G401.6 (cell line): ENCODE measurements at regions not wholly inside any gene's neighbourhood (a gene's known extent, or its start where the extent isn't known, plus 50 kb on each side); places are given as distances from the start of the nearest gene placed in this dataset.
"Not testable (repeated sequence)": the region's sequence is repeated elsewhere in the genome, so short reads cannot be mapped to it uniquely, and the experiment has no call there.

ENCODE experiments used
- FAIRE-seq: peaks from 2 replicates; lab custom pipeline; 2012; peaks lifted over from hg19 to GRCh38; lab: Jason Lieb, UNC

DNA sequence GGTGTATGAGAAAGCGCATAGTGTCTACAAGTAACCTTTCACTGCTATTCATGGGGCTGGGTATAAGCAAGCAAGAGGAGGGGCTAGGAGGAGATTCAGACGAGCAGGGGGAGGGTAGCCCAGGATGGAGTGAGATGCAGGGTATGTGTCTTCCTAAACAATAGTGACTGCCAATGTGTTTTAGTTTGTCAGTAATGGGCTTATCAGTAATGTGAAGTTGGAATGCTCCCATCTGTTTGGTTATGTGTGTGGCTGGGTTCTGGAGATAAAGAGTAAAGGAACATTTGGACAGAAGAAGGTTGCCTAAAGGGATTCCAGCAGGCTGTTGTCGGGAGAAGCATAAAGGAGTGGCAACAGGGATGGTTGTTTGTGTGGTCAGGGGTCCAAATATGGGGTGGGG, 62.7 kb upstream of the EZR start:
- not testable (repeated sequence) for FAIRE-seq

DNA sequence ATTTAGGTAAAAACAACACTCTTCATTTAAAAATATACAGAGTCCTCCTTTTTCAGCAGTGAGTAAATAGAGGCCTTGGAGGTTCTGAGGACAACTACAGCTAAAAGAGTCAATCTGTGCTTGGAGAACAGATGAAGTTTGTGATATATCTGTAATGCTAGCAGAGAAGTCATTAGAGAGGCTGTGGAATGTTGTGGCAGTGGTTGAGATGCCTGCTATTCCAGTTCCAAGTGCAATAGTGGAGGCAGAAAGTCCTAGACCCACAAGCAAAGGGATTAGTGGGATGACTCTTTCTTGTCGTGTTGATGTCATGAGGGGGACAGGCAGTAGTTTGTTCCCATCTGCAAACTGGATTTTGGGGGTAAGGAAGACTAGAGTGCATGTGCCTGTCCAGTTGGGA, 62.1 kb upstream of the EZR start:
- FAIRE-seq = not testable (repeated sequence)

GRCh38 chr6:158879180-158879579, 60.0 kb upstream of the EZR start:
- FAIRE-seq = no peak

DNA sequence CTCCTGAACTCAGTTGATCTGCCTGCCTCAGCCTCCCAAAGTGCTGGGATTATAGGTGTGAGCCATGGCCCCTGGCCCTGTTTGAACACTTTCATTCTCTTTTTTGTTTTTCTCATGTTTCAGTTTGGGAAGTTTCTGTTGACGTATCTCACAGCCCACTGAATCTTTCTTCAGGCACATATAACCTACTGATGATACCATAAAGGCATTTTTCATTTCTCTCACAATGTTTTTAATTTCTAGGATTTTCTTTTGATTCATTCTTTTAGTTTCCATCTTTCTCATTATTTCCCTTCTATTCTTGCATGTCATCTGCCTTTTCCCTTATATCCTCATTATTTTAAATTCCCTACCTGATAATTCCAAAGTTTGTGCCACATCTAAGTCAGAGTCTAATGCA, 58.5 kb upstream of the EZR start:
- no peak for FAIRE-seq

DNA sequence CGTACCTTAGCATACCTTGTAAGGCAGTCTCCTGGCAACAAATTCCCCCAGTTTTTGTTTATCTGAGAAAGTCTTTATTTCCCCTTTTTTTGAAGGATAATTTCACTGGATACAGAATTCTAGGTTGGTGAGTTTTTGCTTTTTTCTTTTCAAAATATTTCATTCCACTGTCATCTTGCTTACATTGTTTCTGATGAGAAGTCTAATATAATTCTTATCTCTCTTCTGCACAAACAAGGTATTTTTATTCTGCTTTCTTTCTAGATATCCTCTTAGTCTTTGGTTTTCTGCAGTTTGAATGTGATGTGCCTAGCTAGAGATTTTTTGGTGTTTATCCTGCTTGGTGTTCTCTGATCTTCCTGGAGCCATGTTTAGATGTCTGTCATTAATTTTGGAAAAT, 57.7 kb upstream of the EZR start:
- FAIRE-seq = no peak

DNA sequence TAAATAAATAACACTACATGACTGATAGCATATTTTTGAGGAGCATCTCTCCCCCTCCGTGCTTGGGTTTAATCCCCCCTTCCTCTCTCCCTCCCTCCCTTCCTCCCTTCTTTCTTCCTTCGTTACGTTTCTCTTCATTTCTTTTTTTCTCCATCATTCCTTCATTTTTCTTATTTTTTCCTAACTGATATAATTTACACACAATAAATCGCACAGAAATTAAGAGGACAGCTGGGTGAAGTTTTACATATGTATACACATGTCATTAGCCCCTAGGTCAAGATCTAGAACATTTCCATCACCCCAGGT, 51.4 kb upstream of the EZR start:
- no peak for FAIRE-seq

DNA sequence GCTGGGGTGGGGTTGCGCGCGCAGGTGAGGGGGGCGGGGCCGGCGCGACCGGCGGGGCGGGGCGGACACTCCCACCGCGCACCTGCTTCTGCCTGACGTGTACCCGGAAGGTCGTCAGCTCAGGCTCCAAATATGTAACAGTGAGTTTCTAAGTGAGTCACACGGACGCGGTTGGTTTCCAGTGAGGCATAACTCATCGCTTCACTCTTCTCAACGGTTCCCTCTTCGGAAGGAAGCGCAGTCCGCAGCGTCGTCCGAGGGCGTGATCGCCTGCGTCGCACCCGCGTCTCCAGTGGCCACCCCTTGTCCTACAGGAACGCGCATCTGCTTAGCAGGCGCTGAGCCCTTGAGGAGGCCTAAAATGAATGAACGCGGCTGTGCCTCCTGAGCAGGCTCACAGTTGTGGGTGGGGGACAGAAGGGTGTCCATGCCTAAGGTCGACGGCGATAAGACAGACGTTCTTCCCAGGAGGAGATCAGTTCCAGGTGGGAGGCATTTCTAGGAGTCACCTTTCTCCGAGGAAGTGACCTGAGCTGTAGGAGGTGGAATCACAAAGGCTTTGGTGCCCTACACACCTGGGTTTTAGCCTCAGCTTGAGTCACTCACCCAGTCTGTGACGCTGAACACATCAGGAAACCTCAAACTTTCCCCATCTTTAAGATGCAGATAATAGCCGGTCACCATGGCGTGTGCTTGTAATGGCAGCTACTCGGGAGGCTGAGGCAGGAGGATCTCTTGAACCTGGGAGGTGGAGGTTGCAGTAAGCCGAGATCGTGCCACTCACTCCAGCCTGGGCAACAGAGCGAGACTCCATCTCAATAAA, 50.9 kb upstream of the EZR start:
- no peak for FAIRE-seq

DNA sequence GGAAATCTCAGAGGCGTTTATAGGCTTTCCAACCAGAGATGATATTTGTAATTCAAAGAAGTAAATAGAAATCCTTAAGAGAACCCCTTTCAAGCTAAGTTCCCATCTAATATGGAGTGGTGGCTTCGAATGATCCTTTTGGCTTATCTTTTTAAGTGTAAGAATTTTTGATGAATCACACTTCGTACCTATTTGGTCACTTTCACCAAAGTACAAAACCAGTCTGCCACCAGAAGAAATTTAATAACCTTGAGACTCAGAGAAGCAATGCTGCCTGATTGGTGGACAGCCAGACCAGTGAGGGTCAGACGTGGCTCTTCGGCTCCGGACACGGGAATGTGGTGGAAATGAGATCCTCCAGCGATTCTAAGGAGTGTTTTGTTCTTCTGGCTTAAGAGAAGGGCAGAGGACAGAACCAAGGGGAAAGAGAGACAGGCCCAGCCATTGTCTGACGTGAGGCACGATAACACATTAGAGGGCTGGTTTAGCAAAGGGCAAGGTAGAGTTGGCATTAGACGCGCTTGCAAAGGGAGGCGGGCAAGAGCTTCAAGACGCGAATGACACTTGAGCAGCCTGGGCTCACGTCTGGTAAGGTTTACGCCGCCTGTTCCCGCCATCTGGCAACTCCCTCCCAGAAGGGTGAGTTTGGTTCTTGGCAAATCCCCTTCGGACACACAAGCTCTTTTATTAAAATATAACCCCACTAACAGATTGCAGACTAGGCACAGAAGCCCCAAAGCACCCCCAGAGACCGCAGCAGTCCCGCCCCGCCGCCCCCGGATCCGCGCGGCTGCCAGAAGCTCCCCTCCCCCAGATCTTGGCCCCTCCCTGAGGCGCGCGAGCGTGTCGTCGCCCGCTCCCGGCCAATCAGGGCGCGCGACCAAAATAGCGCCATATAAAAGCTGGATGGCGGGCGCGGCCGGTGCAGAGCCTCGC, 50.0 kb upstream of the EZR start:
- FAIRE-seq = peak; percentile 85
